ENCODE measurements at regions not wholly inside any gene's neighbourhood (a gene's known extent, or its start where the extent isn't known, plus 50 kb on each side); places are given as distances from the start of the nearest gene placed in this dataset.
"Not testable (repeated sequence)": the region's sequence is repeated elsewhere in the genome, so short reads cannot be mapped to it uniquely, and the experiment has no call there.

GRCh38 chr6:134389658-134390057, 71.7 kb upstream of the SGK1 start:
- H4K20me1 ChIP-seq (ENCODE audit: insufficient read depth, low read length, poor library complexity, severe bottlenecking): no peaks in the 10 kb centered on the region
- H3F3A ChIP-seq (ENCODE audit: low read depth): no peaks in the 10 kb centered on the region
- H3K9ac ChIP-seq (ENCODE audit: low read depth, low read length, poor library complexity, severe bottlenecking): no peak overlapping the region
- H3K4me2 ChIP-seq (ENCODE audit: low read depth, low read length, poor library complexity, severe bottlenecking): no peak overlapping the region
- no peak overlapping the region for H3K4me3 ChIP-seq (ENCODE audit: low read length, poor library complexity, severe bottlenecking)
- H2AFZ ChIP-seq (ENCODE audit: low read length): no peak overlapping the region
- H3K27me3 ChIP-seq (ENCODE audit: insufficient read depth, low read length, poor library complexity, severe bottlenecking): no peaks in the 10 kb centered on the region
- no peaks in the 10 kb centered on the region for H3K9me3 ChIP-seq (ENCODE audit: insufficient read depth, low read depth, low read length)
- TF ChIP-seq EZH2phosphoT487 (IDR thresholded peaks at IDR 0.05; ENCODE audit: borderline replicate concordance) (no peak), CTCF (conservative IDR thresholded peaks at IDR 0.05; ENCODE audit: low read length) (no peak)
- no peaks in the 10 kb centered on the region for H3K9me2 ChIP-seq (replicated peaks; ENCODE audit: low read depth, low read length)
- H3K36me3 ChIP-seq (ENCODE audit: insufficient read depth, low read length): no peaks in the 10 kb centered on the region
- no peaks in the 10 kb centered on the region for H3K4me1 ChIP-seq (ENCODE audit: insufficient read depth, low read length, poor library complexity, severe bottlenecking)
- no peaks in the 10 kb centered on the region for H3K79me2 ChIP-seq (ENCODE audit: insufficient read depth, low read length)

GRCh38 chr6:134389129-134389528, 71.2 kb upstream of the SGK1 start:
- no peak overlapping the region for H3K4me3 ChIP-seq (ENCODE audit: low read length, poor library complexity, severe bottlenecking)
- no peak overlapping the region for H2AFZ ChIP-seq (ENCODE audit: low read length)
- no peak for TF ChIP-seq CTCF (conservative IDR thresholded peaks at IDR 0.05; ENCODE audit: low read length)
- no peaks in the 10 kb centered on the region for H4K20me1 ChIP-seq (ENCODE audit: insufficient read depth, low read length, poor library complexity, severe bottlenecking)
- no peaks in the 10 kb centered on the region for H3K27me3 ChIP-seq (ENCODE audit: insufficient read depth, low read length, poor library complexity, severe bottlenecking)
- H3K36me3 ChIP-seq (ENCODE audit: insufficient read depth, low read length): no peaks in the 10 kb centered on the region
- H3K9me2 ChIP-seq (replicated peaks; ENCODE audit: low read depth, low read length): no peaks in the 10 kb centered on the region
- no peak overlapping the region for H3K9ac ChIP-seq (ENCODE audit: low read depth, low read length, poor library complexity, severe bottlenecking)
- H3K4me2 ChIP-seq (ENCODE audit: low read depth, low read length, poor library complexity, severe bottlenecking): no peak overlapping the region
- no peaks in the 10 kb centered on the region for H3K4me1 ChIP-seq (ENCODE audit: insufficient read depth, low read length, poor library complexity, severe bottlenecking)
- no peaks in the 10 kb centered on the region for H3F3A ChIP-seq (ENCODE audit: low read depth)
- no peaks in the 10 kb centered on the region for H3K9me3 ChIP-seq (ENCODE audit: insufficient read depth, low read depth, low read length)
- no peaks in the 10 kb centered on the region for H3K79me2 ChIP-seq (ENCODE audit: insufficient read depth, low read length)

DNA sequence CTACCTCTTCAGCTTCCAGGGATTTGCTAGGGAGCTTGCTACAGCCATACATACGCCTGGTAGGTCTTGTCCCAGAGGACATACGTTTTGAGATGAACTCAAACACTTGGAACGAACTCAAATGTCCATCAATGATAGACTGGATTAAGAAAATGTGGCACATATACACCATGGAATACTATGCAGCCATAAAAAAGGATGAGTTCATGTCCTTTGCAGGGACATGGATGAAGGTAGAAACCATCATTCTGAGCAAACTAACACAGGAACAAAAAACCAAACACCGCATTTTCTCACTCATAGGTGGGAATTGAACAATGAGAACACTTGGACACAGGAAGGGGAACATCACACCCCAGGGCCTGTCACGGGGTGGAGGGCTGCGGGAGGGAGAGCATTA, 68.6 kb upstream of the SGK1 start:
- H3F3A ChIP-seq (ENCODE audit: low read depth); H3K27me3 ChIP-seq (ENCODE audit: insufficient read depth, low read length, poor library complexity, severe bottlenecking); H4K20me1 ChIP-seq (ENCODE audit: insufficient read depth, low read length, poor library complexity, severe bottlenecking); H3K9me2 ChIP-seq (replicated peaks; ENCODE audit: low read depth, low read length); H2AFZ ChIP-seq (ENCODE audit: low read length); H3K9me3 ChIP-seq (ENCODE audit: insufficient read depth, low read depth, low read length); H3K4me2 ChIP-seq (ENCODE audit: low read depth, low read length, poor library complexity, severe bottlenecking); H3K36me3 ChIP-seq (ENCODE audit: insufficient read depth, low read length); H3K4me1 ChIP-seq (ENCODE audit: insufficient read depth, low read length, poor library complexity, severe bottlenecking); H3K4me3 ChIP-seq (ENCODE audit: low read length, poor library complexity, severe bottlenecking); H3K9ac ChIP-seq (ENCODE audit: low read depth, low read length, poor library complexity, severe bottlenecking); H3K79me2 ChIP-seq (ENCODE audit: insufficient read depth, low read length): not testable (repeated sequence)

- no peak for TF ChIP-seq CTCF (conservative IDR thresholded peaks at IDR 0.05; ENCODE audit: low read length)
- no peak for TF ChIP-seq EZH2phosphoT487 (IDR thresholded peaks at IDR 0.05; ENCODE audit: borderline replicate concordance)
- no peak overlapping the region for H2AFZ ChIP-seq (ENCODE audit: low read length)
- H3K4me1 ChIP-seq (ENCODE audit: insufficient read depth, low read length, poor library complexity, severe bottlenecking): peaks cover under 1% of the 10 kb centered on the region
Observed at GRCh38 chr6:134381959-134382358, 64.0 kb upstream of the SGK1 start.

More at GRCh38 chr6:134381959-134382358, 64.0 kb upstream of the SGK1 start:
- H3K79me2 ChIP-seq (ENCODE audit: insufficient read depth, low read length): no peaks in the 10 kb centered on the region
- no peaks in the 10 kb centered on the region for H3K36me3 ChIP-seq (ENCODE audit: insufficient read depth, low read length)
- no peaks in the 10 kb centered on the region for H3K27me3 ChIP-seq (ENCODE audit: insufficient read depth, low read length, poor library complexity, severe bottlenecking)
- H3K4me3 ChIP-seq (ENCODE audit: low read length, poor library complexity, severe bottlenecking): no peak overlapping the region
- H4K20me1 ChIP-seq (ENCODE audit: insufficient read depth, low read length, poor library complexity, severe bottlenecking): no peaks in the 10 kb centered on the region
- no peak overlapping the region for H3K4me2 ChIP-seq (ENCODE audit: low read depth, low read length, poor library complexity, severe bottlenecking)
- no peak overlapping the region for H3K9ac ChIP-seq (ENCODE audit: low read depth, low read length, poor library complexity, severe bottlenecking)
- no peaks in the 10 kb centered on the region for H3F3A ChIP-seq (ENCODE audit: low read depth)
- H3K9me3 ChIP-seq (ENCODE audit: insufficient read depth, low read depth, low read length): no peaks in the 10 kb centered on the region
- H3K9me2 ChIP-seq (replicated peaks; ENCODE audit: low read depth, low read length): no peaks in the 10 kb centered on the region

Measured in Loucy (cell line).